ENCODE measurements at regions not wholly inside any gene's neighbourhood (a gene's known extent, or its start where the extent isn't known, plus 50 kb on each side); places are given as distances from the start of the nearest gene placed in this dataset.

GRCh38 chr20:22366631-22367030 lies 217.7 kb downstream of the FOXA2 start:
- DNase-seq: no peak

- DNase-seq: no peak
These were observed 229.7 kb downstream of the FOXA2 start for GRCh38 chr20:22354647-22355046.

GRCh38 chr20:22353586-22353985 lies 230.8 kb downstream of the FOXA2 start:
- no peak for DNase-seq

- DNase-seq: no peak
These were observed 232.4 kb downstream of the FOXA2 start for GRCh38 chr20:22352019-22352418.

- DNase-seq: no peak
These were observed 233.7 kb downstream of the FOXA2 start for GRCh38 chr20:22350624-22351023.

- DNase-seq: no peak
These were observed 236.4 kb downstream of the FOXA2 start for GRCh38 chr20:22348010-22348409.

- no peak for DNase-seq
These were observed 237.7 kb downstream of the FOXA2 start for GRCh38 chr20:22346716-22347115.

GRCh38 chr20:22343612-22344011 lies 240.8 kb downstream of the FOXA2 start:
- DNase-seq: no peak

GRCh38 chr20:22342410-22342809 lies 242.0 kb downstream of the FOXA2 start:
- no peak for DNase-seq

GRCh38 chr20:22341508-22341907 lies 242.9 kb downstream of the FOXA2 start:
- DNase-seq: no peak

GRCh38 chr20:22339946-22340345 lies 244.4 kb downstream of the FOXA2 start:
- no peak for DNase-seq

- DNase-seq: peak; percentile 20
These were observed 245.1 kb downstream of the FOXA2 start for GRCh38 chr20:22339091-22339881.

- DNase-seq: peak; percentile 9
These were observed 246.1 kb downstream of the FOXA2 start for GRCh38 chr20:22338140-22338708.

- DNase-seq: no peak
These were observed 249.2 kb downstream of the FOXA2 start for GRCh38 chr20:22335210-22335609.

- peak; percentile 12 for DNase-seq
These were observed 250.4 kb downstream of the FOXA2 start for GRCh38 chr20:22333885-22334545.

- DNase-seq: no peak
These were observed 259.9 kb downstream of the FOXA2 start for GRCh38 chr20:22324505-22324904.

GRCh38 chr20:22322513-22322912 lies 261.9 kb downstream of the FOXA2 start:
- DNase-seq: no peak

- DNase-seq: no peak
These were observed 263.2 kb downstream of the FOXA2 start for GRCh38 chr20:22321191-22321590.

GRCh38 chr20:22320245-22320915 lies 264.0 kb downstream of the FOXA2 start:
- DNase-seq: no peak

- DNase-seq: no peak
These were observed 268.6 kb downstream of the FOXA2 start for GRCh38 chr20:22315771-22316170.

GRCh38 chr20:22315073-22315472 lies 269.3 kb downstream of the FOXA2 start:
- no peak for DNase-seq

GRCh38 chr20:22312744-22313346 lies 271.5 kb downstream of the FOXA2 start:
- DNase-seq: no peak

- DNase-seq: no peak
These were observed 275.4 kb downstream of the FOXA2 start for GRCh38 chr20:22308934-22309333.

Data from NCI-H226 (cell line).